WTC11 (cell line): ENCODE measurements at regions not wholly inside any gene's neighbourhood (a gene's known extent, or its start where the extent isn't known, plus 50 kb on each side); places are given as distances from the start of the nearest gene placed in this dataset.

Experiments used
- ATAC-seq: fragments of 200-7000 bp; cut with Tn5 transposase; 2 replicates; pipeline ENCODE4 v1.10.0; 2021; ENCODE audit warnings: mild to moderate bottlenecking, moderate library complexity
- CTCF ChIA-PET: fragments of 300-600 bp; sonication (Branson Sonifier 250); formaldehyde crosslinking; loops from one replicate; lab custom pipeline; 2021; ENCODE audit warnings: antibody characterized with exemption; lab: Charles Lee
- POLR2A ChIA-PET: fragments of 350-600 bp; sonication (Branson Sonifier 250); formaldehyde crosslinking; loops from one replicate; lab custom pipeline; 2021; ENCODE audit warnings: antibody characterized with exemption; lab: Charles Lee
- DNase-seq: peaks from one replicate; pipeline ENCODE4 v3.0.0; 2021; ENCODE audit warnings: low spot score
- H3K27ac Mint-ChIP-seq: 2 replicates; pipeline ENCODE4 v1.8.0; 2021; ENCODE audit warnings: mixed read lengths
- H3K27me3 Mint-ChIP-seq: 2 replicates; pipeline ENCODE4 v1.8.0; 2021; ENCODE audit warnings: low read depth, mild to moderate bottlenecking, moderate library complexity, mixed read lengths
- H3K36me3 Mint-ChIP-seq: 2 replicates; pipeline ENCODE4 v1.8.0; 2021; ENCODE audit warnings: mixed read lengths
- H3K4me1 Mint-ChIP-seq: 2 replicates; pipeline ENCODE4 v1.8.0; 2022; ENCODE audit warnings: mixed read lengths
- H3K4me3 Mint-ChIP-seq: 2 replicates; pipeline ENCODE4 v1.8.0; 2021; ENCODE audit warnings: mild to moderate bottlenecking, moderate library complexity, mixed read lengths
- H3K9me3 Mint-ChIP-seq: 2 replicates; pipeline ENCODE4 v1.8.0; 2021; ENCODE audit warnings: mixed read lengths
- ELF4 ChIP-seq: sonication (generic); formaldehyde crosslinking; IDR thresholded peaks from 2 replicates; pipeline ENCODE4 v1.8.1; 2022; ENCODE audit warnings: low read depth, mild to moderate bottlenecking, moderate library complexity, missing genetic modification reagents
- EMX1 ChIP-seq: fragments of 250-450 bp; sonication (Bioruptor Pico); IDR thresholded peaks from 2 replicates; pipeline ENCODE4 v1.8.0; 2021; ENCODE audit warnings: mild to moderate bottlenecking
- ETV6 ChIP-seq: sonication (generic); formaldehyde crosslinking; IDR thresholded peaks from 2 replicates; pipeline ENCODE4 v1.8.1; 2022; ENCODE audit warnings: mild to moderate bottlenecking, missing genetic modification reagents
- FOXP1 ChIP-seq: sonication (generic); formaldehyde crosslinking; IDR thresholded peaks from 2 replicates; pipeline ENCODE4 v1.8.0; 2022; ENCODE audit warnings: missing genetic modification reagents, mild to moderate bottlenecking, moderate library complexity, borderline replicate concordance
- JUN ChIP-seq: sonication (generic); formaldehyde crosslinking; IDR thresholded peaks from 2 replicates; pipeline ENCODE4 v1.8.0; 2023; ENCODE audit warnings: mild to moderate bottlenecking, missing genetic modification reagents
- OVOL2 ChIP-seq: fragments of 250-450 bp; sonication (Bioruptor Pico); IDR thresholded peaks from 2 replicates; pipeline ENCODE4 v1.9.0; 2021; ENCODE audit warnings: mild to moderate bottlenecking, borderline replicate concordance
- RORB ChIP-seq: fragments of 250-450 bp; sonication (Bioruptor Pico); IDR thresholded peaks from 2 replicates; pipeline ENCODE4 v1.9.0; 2021; ENCODE audit warnings: mild to moderate bottlenecking
- SMAD3 ChIP-seq: sonication (generic); formaldehyde crosslinking; IDR thresholded peaks from 2 replicates; pipeline ENCODE4 v1.8.0; 2022; ENCODE audit warnings: missing genetic modification reagents, mild to moderate bottlenecking, borderline replicate concordance
- ZMAT4 ChIP-seq: fragments of 250-450 bp; sonication (Bioruptor Pico); IDR thresholded peaks from 2 replicates; pipeline ENCODE4 v1.9.0; 2021; ENCODE audit warnings: mild to moderate bottlenecking
- TF ChIP-seq, protein P1 (sequence below): sonication (generic); formaldehyde crosslinking; IDR thresholded peaks from 2 replicates; pipeline ENCODE4 v1.8.0; 2023; ENCODE audit warnings: missing genetic modification reagents, mild to moderate bottlenecking, borderline replicate concordance
- TF ChIP-seq, protein P2 (sequence below): fragments of 250-450 bp; sonication (Bioruptor Pico); IDR thresholded peaks from 2 replicates; pipeline ENCODE4 v1.9.0; 2021; ENCODE audit warnings: moderate library complexity, mild to moderate bottlenecking, inconsistent platforms, borderline replicate concordance
- TF ChIP-seq, protein P3 (sequence below): sonication (generic); formaldehyde crosslinking; IDR thresholded peaks from 2 replicates; pipeline ENCODE4 v1.8.1; 2022; ENCODE audit warnings: low read depth, missing genetic modification reagents, borderline replicate concordance
- TF ChIP-seq, protein P4 (sequence below): sonication (generic); formaldehyde crosslinking; IDR thresholded peaks from 2 replicates; pipeline ENCODE4 v1.8.1; 2023; ENCODE audit warnings: mild to moderate bottlenecking, missing genetic modification reagents

GRCh38 chr4:30950737-30951136, 230.6 kb downstream of the PCDH7 start (continued):
- TF ChIP-seq, protein P1, sequence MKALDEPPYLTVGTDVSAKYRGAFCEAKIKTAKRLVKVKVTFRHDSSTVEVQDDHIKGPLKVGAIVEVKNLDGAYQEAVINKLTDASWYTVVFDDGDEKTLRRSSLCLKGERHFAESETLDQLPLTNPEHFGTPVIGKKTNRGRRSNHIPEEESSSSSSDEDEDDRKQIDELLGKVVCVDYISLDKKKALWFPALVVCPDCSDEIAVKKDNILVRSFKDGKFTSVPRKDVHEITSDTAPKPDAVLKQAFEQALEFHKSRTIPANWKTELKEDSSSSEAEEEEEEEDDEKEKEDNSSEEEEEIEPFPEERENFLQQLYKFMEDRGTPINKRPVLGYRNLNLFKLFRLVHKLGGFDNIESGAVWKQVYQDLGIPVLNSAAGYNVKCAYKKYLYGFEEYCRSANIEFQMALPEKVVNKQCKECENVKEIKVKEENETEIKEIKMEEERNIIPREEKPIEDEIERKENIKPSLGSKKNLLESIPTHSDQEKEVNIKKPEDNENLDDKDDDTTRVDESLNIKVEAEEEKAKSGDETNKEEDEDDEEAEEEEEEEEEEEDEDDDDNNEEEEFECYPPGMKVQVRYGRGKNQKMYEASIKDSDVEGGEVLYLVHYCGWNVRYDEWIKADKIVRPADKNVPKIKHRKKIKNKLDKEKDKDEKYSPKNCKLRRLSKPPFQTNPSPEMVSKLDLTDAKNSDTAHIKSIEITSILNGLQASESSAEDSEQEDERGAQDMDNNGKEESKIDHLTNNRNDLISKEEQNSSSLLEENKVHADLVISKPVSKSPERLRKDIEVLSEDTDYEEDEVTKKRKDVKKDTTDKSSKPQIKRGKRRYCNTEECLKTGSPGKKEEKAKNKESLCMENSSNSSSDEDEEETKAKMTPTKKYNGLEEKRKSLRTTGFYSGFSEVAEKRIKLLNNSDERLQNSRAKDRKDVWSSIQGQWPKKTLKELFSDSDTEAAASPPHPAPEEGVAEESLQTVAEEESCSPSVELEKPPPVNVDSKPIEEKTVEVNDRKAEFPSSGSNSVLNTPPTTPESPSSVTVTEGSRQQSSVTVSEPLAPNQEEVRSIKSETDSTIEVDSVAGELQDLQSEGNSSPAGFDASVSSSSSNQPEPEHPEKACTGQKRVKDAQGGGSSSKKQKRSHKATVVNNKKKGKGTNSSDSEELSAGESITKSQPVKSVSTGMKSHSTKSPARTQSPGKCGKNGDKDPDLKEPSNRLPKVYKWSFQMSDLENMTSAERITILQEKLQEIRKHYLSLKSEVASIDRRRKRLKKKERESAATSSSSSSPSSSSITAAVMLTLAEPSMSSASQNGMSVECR (CRISPR knock-in tag): no peak
- TF ChIP-seq, protein P2, sequence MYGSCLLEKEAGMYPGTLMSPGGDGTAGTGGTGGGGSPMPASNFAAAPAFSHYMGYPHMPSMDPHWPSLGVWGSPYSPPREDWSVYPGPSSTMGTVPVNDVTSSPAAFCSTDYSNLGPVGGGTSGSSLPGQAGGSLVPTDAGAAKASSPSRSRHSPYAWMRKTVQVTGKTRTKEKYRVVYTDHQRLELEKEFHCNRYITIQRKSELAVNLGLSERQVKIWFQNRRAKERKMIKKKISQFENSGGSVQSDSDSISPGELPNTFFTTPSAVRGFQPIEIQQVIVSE (CRISPR knock-in tag): no peak
- TF ChIP-seq, protein P3, sequence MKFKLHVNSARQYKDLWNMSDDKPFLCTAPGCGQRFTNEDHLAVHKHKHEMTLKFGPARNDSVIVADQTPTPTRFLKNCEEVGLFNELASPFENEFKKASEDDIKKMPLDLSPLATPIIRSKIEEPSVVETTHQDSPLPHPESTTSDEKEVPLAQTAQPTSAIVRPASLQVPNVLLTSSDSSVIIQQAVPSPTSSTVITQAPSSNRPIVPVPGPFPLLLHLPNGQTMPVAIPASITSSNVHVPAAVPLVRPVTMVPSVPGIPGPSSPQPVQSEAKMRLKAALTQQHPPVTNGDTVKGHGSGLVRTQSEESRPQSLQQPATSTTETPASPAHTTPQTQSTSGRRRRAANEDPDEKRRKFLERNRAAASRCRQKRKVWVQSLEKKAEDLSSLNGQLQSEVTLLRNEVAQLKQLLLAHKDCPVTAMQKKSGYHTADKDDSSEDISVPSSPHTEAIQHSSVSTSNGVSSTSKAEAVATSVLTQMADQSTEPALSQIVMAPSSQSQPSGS (CRISPR knock-in tag): no peak
- TF ChIP-seq OVOL2 (CRISPR knock-in tag) (no peak), ELF4 (CRISPR knock-in tag) (no peak)

- H3K4me3 Mint-ChIP-seq: no peak overlapping the region
- DNase-seq (no peak), ATAC-seq (no peak)
- ChIA-PET POLR2A (no interaction called here), CTCF (no interaction called here)
- H3K27ac Mint-ChIP-seq: no peak overlapping the region
- TF ChIP-seq SMAD3 (CRISPR knock-in tag) (no peak), ELF4 (CRISPR knock-in tag) (no peak)
- TF ChIP-seq, protein P4, sequence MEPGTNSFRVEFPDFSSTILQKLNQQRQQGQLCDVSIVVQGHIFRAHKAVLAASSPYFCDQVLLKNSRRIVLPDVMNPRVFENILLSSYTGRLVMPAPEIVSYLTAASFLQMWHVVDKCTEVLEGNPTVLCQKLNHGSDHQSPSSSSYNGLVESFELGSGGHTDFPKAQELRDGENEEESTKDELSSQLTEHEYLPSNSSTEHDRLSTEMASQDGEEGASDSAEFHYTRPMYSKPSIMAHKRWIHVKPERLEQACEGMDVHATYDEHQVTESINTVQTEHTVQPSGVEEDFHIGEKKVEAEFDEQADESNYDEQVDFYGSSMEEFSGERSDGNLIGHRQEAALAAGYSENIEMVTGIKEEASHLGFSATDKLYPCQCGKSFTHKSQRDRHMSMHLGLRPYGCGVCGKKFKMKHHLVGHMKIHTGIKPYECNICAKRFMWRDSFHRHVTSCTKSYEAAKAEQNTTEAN: no peak
- H3K27me3 Mint-ChIP-seq: no peaks in the 10 kb centered on the region
- H3K9me3 Mint-ChIP-seq: no peaks in the 10 kb centered on the region
- H3K36me3 Mint-ChIP-seq: no peaks in the 10 kb centered on the region
- peaks cover 10% of the 10 kb centered on the region; the same call in 1 of the 2 replicates for H3K4me1 Mint-ChIP-seq
Measured at GRCh38 chr4:30952526-30953219, 232.5 kb downstream of the PCDH7 start.

GRCh38 chr4:30953799-30954198, 233.6 kb downstream of the PCDH7 start:
- POLR2A ChIA-PET: no interaction called here
- no peak overlapping the region for H3K4me3 Mint-ChIP-seq
- no peaks in the 10 kb centered on the region for H3K27me3 Mint-ChIP-seq
- TF ChIP-seq JUN (CRISPR knock-in tag) (no peak), FOXP1 (CRISPR knock-in tag) (no peak), ZMAT4 (CRISPR knock-in tag) (no peak), ETV6 (CRISPR knock-in tag) (no peak), EMX1 (CRISPR knock-in tag) (no peak), RORB (CRISPR knock-in tag) (no peak)
- TF ChIP-seq, all 79 proteins: peak for 0
- DNase-seq: no peak
- H3K27ac Mint-ChIP-seq: no peak overlapping the region
- no peaks in the 10 kb centered on the region for H3K36me3 Mint-ChIP-seq
- no peaks in the 10 kb centered on the region for H3K9me3 Mint-ChIP-seq
- CTCF ChIA-PET: no interaction called here
- H3K4me1 Mint-ChIP-seq: peaks cover 10% of the 10 kb centered on the region; the same call in 1 of the 2 replicates
- ATAC-seq: no peak
